NB4 (cell line): ENCODE measurements at regions not wholly inside any gene's neighbourhood (a gene's known extent, or its start where the extent isn't known, plus 50 kb on each side); places are given as distances from the start of the nearest gene placed in this dataset.

Experiments
- CTCF ChIP-seq: IDR thresholded peaks from one replicate; pipeline ENCODE4 v1.5.1; 2012; ENCODE audit warnings: low read depth, low read length
- MYC ChIP-seq: IDR thresholded peaks from 2 replicates; pipeline ENCODE4 v1.6.1; 2011; ENCODE audit warnings: low read depth, low read length
- POLR2A ChIP-seq: IDR thresholded peaks from 2 replicates; pipeline ENCODE4 v1.6.1; 2011; ENCODE audit warnings: mild to moderate bottlenecking; ENCODE audit not compliant: insufficient read length; ENCODE audit errors: extremely low read depth

- no peak for TF ChIP-seq CTCF
- no peak for TF ChIP-seq POLR2A
- TF ChIP-seq MYC = no peak
These were observed 414.1 kb upstream of the DDI1 start for GRCh38 chr11:103622296-103622695.
